Fibroblast of upper back skin (primary cell): ENCODE measurements at regions not wholly inside any gene's neighbourhood (a gene's known extent, or its start where the extent isn't known, plus 50 kb on each side); places are given as distances from the start of the nearest gene placed in this dataset.

Experiments used
- DNase-seq: peaks from one replicate; pipeline ENCODE4 v3.0.0-alpha.2; 2013

- no peak for DNase-seq
Observed at GRCh38 chr5:159602434-159602833, 272.1 kb upstream of the IL12B start.

GRCh38 chr5:159605585-159605984 is 275.3 kb upstream of the IL12B start:
- DNase-seq = peak; percentile 20

- DNase-seq = no peak
Observed at GRCh38 chr5:159609359-159609758, 279.1 kb upstream of the IL12B start.

GRCh38 chr5:159610966-159611579 is 280.8 kb upstream of the IL12B start:
- no peak for DNase-seq

GRCh38 chr5:159616952-159617351 is 286.7 kb upstream of the IL12B start:
- DNase-seq = peak; percentile 41

GRCh38 chr5:159619826-159620225 is 289.5 kb upstream of the IL12B start:
- peak; percentile 23 for DNase-seq

- DNase-seq = no peak
Observed at GRCh38 chr5:159620853-159621540, 290.7 kb upstream of the IL12B start.

GRCh38 chr5:159628703-159629102 is 287.6 kb upstream of the ADRA1B start:
- no peak for DNase-seq

- DNase-seq = no peak
Observed at GRCh38 chr5:159629158-159629557, 287.1 kb upstream of the ADRA1B start.

- no peak for DNase-seq
Observed at GRCh38 chr5:159630545-159630944, 285.7 kb upstream of the ADRA1B start.

- DNase-seq = no peak
Observed at GRCh38 chr5:159631001-159631400, 285.3 kb upstream of the ADRA1B start.

GRCh38 chr5:159632866-159633265 is 283.4 kb upstream of the ADRA1B start:
- DNase-seq = no peak

GRCh38 chr5:159638481-159638880 is 277.8 kb upstream of the ADRA1B start:
- no peak for DNase-seq

- DNase-seq = peak; percentile 43
Observed at GRCh38 chr5:159638954-159639559, 277.2 kb upstream of the ADRA1B start.

- DNase-seq = no peak
Observed at GRCh38 chr5:159639590-159639989, 276.7 kb upstream of the ADRA1B start.

- DNase-seq = no peak
Observed at GRCh38 chr5:159640446-159640845, 275.8 kb upstream of the ADRA1B start.

GRCh38 chr5:159640921-159641320 is 275.4 kb upstream of the ADRA1B start:
- DNase-seq = no peak

GRCh38 chr5:159641371-159642039 is 274.8 kb upstream of the ADRA1B start:
- no peak for DNase-seq

GRCh38 chr5:159642379-159642778 is 273.9 kb upstream of the ADRA1B start:
- DNase-seq = no peak

GRCh38 chr5:159644053-159644452 is 272.2 kb upstream of the ADRA1B start:
- no peak for DNase-seq

GRCh38 chr5:159645179-159645846 is 271.0 kb upstream of the ADRA1B start:
- no peak for DNase-seq

GRCh38 chr5:159650803-159651202 is 265.5 kb upstream of the ADRA1B start:
- no peak for DNase-seq

GRCh38 chr5:159655757-159656409 is 260.4 kb upstream of the ADRA1B start:
- no peak for DNase-seq
